ENCODE measurements at regions not wholly inside any gene's neighbourhood (a gene's known extent, or its start where the extent isn't known, plus 50 kb on each side); places are given as distances from the start of the nearest gene placed in this dataset.

GRCh38 chr14:101135796-101136742 lies 232.5 kb upstream of the RTL1 start:
- TF ChIP-seq TAF1 (IDR thresholded peaks at IDR 0.05; ENCODE audit: low read depth, low read length) (no peak), PAX5 (IDR thresholded peaks at IDR 0.05; ENCODE audit: insufficient read depth, low read length, severe bottlenecking) (no peak)
- no peak for DNase-seq (ENCODE audit: insufficient read length, low spot score)

GRCh38 chr14:101137234-101137633 lies 233.7 kb upstream of the RTL1 start:
- no peak for FAIRE-seq
- TF ChIP-seq PAX5 (IDR thresholded peaks at IDR 0.05; ENCODE audit: insufficient read depth, low read length, severe bottlenecking) (no peak), TAF1 (IDR thresholded peaks at IDR 0.05; ENCODE audit: low read depth, low read length) (no peak), POLR2A (IDR thresholded peaks at IDR 0.05; ENCODE audit: low read depth, low read length) (no peak), SPI1 (IDR thresholded peaks at IDR 0.05; ENCODE audit: low read depth, low read length) (no peak), POLR2AphosphoS5 (IDR thresholded peaks at IDR 0.05; ENCODE audit: low read depth, low read length) (no peak), POU2F2 (IDR thresholded peaks at IDR 0.05; ENCODE audit: low read depth, low read length) (no peak)
- no peak for DNase-seq (ENCODE audit: insufficient read length, low spot score)

More at GRCh38 chr14:101135796-101136742, 232.5 kb upstream of the RTL1 start:
- no peak for FAIRE-seq

- DNase-seq (ENCODE audit: insufficient read length, low spot score) (no peak), FAIRE-seq (no peak)
- TF ChIP-seq POLR2AphosphoS5 (IDR thresholded peaks at IDR 0.05; ENCODE audit: low read depth, low read length) (no peak), POU2F2 (IDR thresholded peaks at IDR 0.05; ENCODE audit: low read depth, low read length) (no peak), SPI1 (IDR thresholded peaks at IDR 0.05; ENCODE audit: low read depth, low read length) (no peak), POLR2A (IDR thresholded peaks at IDR 0.05; ENCODE audit: low read depth, low read length) (no peak)
Observed at GRCh38 chr14:101147848-101148247, 244.3 kb upstream of the RTL1 start.

- DNase-seq (ENCODE audit: insufficient read length, low spot score) (no peak), FAIRE-seq (no peak)
- no peak for TF ChIP-seq SPI1 (IDR thresholded peaks at IDR 0.05; ENCODE audit: low read depth, low read length)
- no peak for TF ChIP-seq POLR2AphosphoS5 (IDR thresholded peaks at IDR 0.05; ENCODE audit: low read depth, low read length)
- TF ChIP-seq POU2F2 (IDR thresholded peaks at IDR 0.05; ENCODE audit: low read depth, low read length) = no peak
- no peak for TF ChIP-seq TAF1 (IDR thresholded peaks at IDR 0.05; ENCODE audit: low read depth, low read length)
- no peak for TF ChIP-seq POLR2A (IDR thresholded peaks at IDR 0.05; ENCODE audit: low read depth, low read length)
- TF ChIP-seq PAX5 (IDR thresholded peaks at IDR 0.05; ENCODE audit: insufficient read depth, low read length, severe bottlenecking) = no peak
Observed at GRCh38 chr14:101150039-101150610, 246.6 kb upstream of the RTL1 start.

- no peak for DNase-seq (ENCODE audit: insufficient read length, low spot score)
Observed at GRCh38 chr14:101151226-101151926, 247.9 kb upstream of the RTL1 start.

GRCh38 chr14:101151927-101152305 lies 248.4 kb upstream of the RTL1 start:
- TF ChIP-seq SPI1 (IDR thresholded peaks at IDR 0.05; ENCODE audit: low read depth, low read length) (no peak), POLR2AphosphoS5 (IDR thresholded peaks at IDR 0.05; ENCODE audit: low read depth, low read length) (no peak), POLR2A (IDR thresholded peaks at IDR 0.05; ENCODE audit: low read depth, low read length) (no peak), PAX5 (IDR thresholded peaks at IDR 0.05; ENCODE audit: insufficient read depth, low read length, severe bottlenecking) (no peak), POU2F2 (IDR thresholded peaks at IDR 0.05; ENCODE audit: low read depth, low read length) (no peak), TAF1 (IDR thresholded peaks at IDR 0.05; ENCODE audit: low read depth, low read length) (no peak)
- no peak for FAIRE-seq
- DNase-seq (ENCODE audit: insufficient read length, low spot score) = no peak

More at GRCh38 chr14:101151226-101151926, 247.9 kb upstream of the RTL1 start:
- TF ChIP-seq POLR2AphosphoS5 (IDR thresholded peaks at IDR 0.05; ENCODE audit: low read depth, low read length) = no peak
- no peak for TF ChIP-seq SPI1 (IDR thresholded peaks at IDR 0.05; ENCODE audit: low read depth, low read length)
- TF ChIP-seq TAF1 (IDR thresholded peaks at IDR 0.05; ENCODE audit: low read depth, low read length) = no peak
- TF ChIP-seq POU2F2 (IDR thresholded peaks at IDR 0.05; ENCODE audit: low read depth, low read length) = no peak
- TF ChIP-seq POLR2A (IDR thresholded peaks at IDR 0.05; ENCODE audit: low read depth, low read length) = no peak
- no peak for TF ChIP-seq PAX5 (IDR thresholded peaks at IDR 0.05; ENCODE audit: insufficient read depth, low read length, severe bottlenecking)
- no peak for FAIRE-seq

- TF ChIP-seq POLR2A (IDR thresholded peaks at IDR 0.05; ENCODE audit: low read depth, low read length) (no peak), SPI1 (IDR thresholded peaks at IDR 0.05; ENCODE audit: low read depth, low read length) (no peak), POLR2AphosphoS5 (IDR thresholded peaks at IDR 0.05; ENCODE audit: low read depth, low read length) (no peak), PAX5 (IDR thresholded peaks at IDR 0.05; ENCODE audit: insufficient read depth, low read length, severe bottlenecking) (no peak), POU2F2 (IDR thresholded peaks at IDR 0.05; ENCODE audit: low read depth, low read length) (no peak), TAF1 (IDR thresholded peaks at IDR 0.05; ENCODE audit: low read depth, low read length) (no peak)
- FAIRE-seq = no peak
- no peak for DNase-seq (ENCODE audit: insufficient read length, low spot score)
Observed at GRCh38 chr14:101152855-101153254, 249.3 kb upstream of the RTL1 start.

GRCh38 chr14:101153691-101154090 lies 250.2 kb upstream of the RTL1 start:
- TF ChIP-seq POLR2AphosphoS5 (IDR thresholded peaks at IDR 0.05; ENCODE audit: low read depth, low read length) (no peak), POLR2A (IDR thresholded peaks at IDR 0.05; ENCODE audit: low read depth, low read length) (no peak), PAX5 (IDR thresholded peaks at IDR 0.05; ENCODE audit: insufficient read depth, low read length, severe bottlenecking) (no peak)
- FAIRE-seq (no peak), DNase-seq (ENCODE audit: insufficient read length, low spot score) (no peak)

- TF ChIP-seq TAF1 (IDR thresholded peaks at IDR 0.05; ENCODE audit: low read depth, low read length) = no peak
- no peak for TF ChIP-seq POLR2AphosphoS5 (IDR thresholded peaks at IDR 0.05; ENCODE audit: low read depth, low read length)
- TF ChIP-seq PAX5 (IDR thresholded peaks at IDR 0.05; ENCODE audit: insufficient read depth, low read length, severe bottlenecking) = no peak
- no peak for TF ChIP-seq POU2F2 (IDR thresholded peaks at IDR 0.05; ENCODE audit: low read depth, low read length)
- TF ChIP-seq POLR2A (IDR thresholded peaks at IDR 0.05; ENCODE audit: low read depth, low read length) = no peak
- TF ChIP-seq SPI1 (IDR thresholded peaks at IDR 0.05; ENCODE audit: low read depth, low read length) = no peak
- FAIRE-seq (no peak), DNase-seq (ENCODE audit: insufficient read length, low spot score) (no peak)
Observed at GRCh38 chr14:101155575-101155974, 252.1 kb upstream of the RTL1 start.
